SHP77 (cell line): ENCODE measurements at regions not wholly inside any gene's neighbourhood (a gene's known extent, or its start where the extent isn't known, plus 50 kb on each side); places are given as distances from the start of the nearest gene placed in this dataset.
"Not testable (repeated sequence)": the region's sequence is repeated elsewhere in the genome, so short reads cannot be mapped to it uniquely, and the experiment has no call there.

ENCODE experiments used
- DNase-seq, 2 experiments: peaks; one replicate each; lab custom pipeline; 2025; lab: John Stamatoyannopoulos, UW

DNA sequence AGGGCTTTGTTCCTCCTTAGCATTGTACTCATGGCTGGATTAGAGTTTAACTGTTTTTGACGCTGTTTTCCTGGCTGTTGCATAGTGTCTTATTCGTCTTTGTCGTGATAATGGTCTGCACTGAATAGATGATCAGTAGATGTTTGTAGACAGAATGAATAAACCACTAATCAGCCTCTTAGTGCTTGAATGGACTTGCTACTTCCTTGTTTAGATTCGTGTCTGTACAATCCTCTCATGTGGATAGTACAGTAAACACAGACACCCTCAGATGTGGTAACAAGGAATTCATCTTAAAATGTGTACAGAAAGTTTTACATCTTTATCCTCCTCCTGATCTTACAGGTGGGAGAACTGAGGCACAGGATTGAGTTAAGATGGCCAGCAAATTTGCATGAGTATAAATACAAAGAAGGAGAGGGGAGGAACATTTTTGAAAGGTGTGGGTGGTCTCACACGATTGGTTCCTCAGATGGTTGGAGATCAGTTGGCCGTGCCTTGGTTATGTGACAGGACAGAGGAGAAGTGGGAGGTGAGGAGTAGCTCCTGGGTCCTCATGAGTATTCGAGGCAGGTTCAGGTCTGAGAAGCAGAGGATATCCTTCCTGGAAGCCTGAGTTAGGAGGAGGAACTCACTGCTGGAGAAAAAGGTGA is 196.0 kb downstream of the KLRB1 start:
- not testable (repeated sequence) for DNase-seq

DNA sequence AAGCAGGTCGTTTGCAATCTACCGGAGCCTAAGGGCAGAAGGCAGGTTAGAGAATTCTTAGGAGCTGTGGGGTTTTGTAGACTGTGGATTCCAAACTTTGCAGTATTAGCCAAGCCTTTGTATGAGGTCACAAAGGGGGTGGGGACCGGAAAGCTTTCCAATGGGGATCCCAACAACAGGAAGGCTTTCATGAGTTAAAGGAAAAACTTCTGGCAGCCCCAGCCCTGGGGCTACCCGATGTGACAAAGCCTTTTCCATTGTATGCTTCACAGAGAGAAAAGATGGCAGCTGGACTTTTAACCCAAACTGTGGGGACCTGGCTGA is 199.2 kb upstream of the PZP start:
- DNase-seq: not testable (repeated sequence)

- DNase-seq: no peak
Measured at GRCh38 chr12:9406564-9407424, 198.6 kb upstream of the PZP start.

GRCh38 chr12:9405886-9406563 is 197.8 kb upstream of the PZP start:
- DNase-seq: no peak

GRCh38 chr12:9404469-9405260 is 196.5 kb upstream of the PZP start:
- DNase-seq: no peak

DNA sequence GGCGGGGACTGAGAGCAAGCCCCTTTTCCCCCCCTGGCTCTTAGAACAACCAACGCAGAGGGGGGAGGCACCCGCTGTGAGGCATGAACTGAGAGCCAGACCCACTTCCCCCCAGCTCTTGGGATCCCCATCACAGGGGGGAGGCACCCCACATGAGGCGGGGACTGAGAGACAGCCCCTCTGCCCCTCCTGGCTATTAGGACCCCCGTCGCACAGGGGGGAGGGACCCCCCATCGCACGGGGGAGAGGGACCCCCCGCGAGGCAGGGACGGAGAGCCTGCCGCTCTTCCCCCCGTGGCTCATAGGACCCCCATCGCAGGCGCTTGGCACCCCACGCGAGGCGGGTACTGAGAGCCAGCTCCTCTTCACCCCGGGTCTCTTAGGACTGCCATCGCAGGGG is 195.8 kb upstream of the PZP start:
- DNase-seq: no peak

DNA sequence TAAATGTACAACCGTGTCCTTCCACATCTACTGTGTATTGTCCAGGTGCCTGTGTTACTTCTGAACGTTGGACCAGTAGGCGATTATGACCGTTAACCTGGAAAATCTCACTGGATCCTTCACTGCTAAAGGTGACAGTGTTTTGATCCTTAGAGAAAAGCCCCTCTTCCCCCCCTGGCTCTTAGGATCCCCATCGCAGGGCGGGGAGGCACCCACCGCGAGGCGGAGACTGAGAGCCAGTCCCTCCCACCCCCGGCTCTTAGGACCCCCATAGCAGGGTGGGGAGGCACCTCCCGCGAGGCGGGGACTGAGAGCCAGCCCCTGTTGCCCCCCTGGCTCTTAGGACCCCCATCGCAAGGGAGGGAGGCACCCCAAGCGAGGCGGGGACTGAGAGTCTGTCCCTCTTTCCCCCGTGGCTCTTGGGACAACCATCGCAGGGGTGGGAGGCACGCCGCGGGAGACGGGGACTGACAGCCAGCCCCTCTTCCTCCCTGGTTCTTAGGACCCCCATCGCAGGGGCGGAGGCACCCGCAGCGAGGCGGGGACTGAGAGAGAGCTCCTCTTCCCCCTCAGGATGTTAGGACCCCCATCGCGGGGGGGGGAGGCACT is 194.3 kb upstream of the PZP start:
- DNase-seq: not testable (repeated sequence)

DNA sequence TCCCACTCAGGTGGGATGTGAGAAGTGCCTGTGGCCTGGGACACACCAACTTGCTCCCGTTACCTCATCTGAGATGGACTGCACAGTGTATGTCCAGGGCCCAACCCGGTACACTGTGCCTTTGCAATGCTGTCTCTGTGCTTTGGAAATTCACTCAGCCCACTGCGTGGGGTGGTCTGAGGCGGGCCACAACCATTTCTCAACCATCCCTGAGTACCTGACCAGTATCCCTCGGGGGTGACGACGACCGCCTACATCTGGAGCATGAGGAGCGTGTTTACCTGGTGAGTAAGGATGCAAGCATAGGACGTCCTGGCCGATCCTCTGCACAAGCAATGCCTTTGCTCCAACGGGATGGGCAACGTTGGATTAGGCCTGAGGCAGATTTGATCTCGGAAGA is 188.2 kb upstream of the PZP start:
- DNase-seq: not testable (repeated sequence)

GRCh38 chr12:9395220-9395619 is 187.0 kb upstream of the PZP start:
- not testable (repeated sequence) for DNase-seq

DNA sequence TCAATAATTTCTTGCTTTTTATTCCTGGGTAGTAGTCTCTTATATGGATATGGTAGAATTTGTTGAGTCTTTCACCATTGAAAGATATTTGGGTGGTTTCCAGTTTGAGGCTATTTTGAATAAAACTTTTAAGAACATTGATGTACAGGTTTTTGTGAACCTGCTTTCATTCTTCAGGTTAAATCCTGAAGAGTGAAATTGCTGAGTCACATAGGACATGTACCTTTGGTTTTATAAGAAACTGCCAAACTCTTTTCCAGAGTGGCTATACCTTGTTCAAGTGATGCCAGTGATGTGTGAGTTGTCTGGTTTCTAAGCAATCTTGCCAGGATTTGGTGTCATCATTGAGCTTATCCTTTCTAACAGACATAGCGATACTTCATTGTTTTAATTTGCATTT is 184.6 kb upstream of the PZP start:
- no peak for DNase-seq

DNA sequence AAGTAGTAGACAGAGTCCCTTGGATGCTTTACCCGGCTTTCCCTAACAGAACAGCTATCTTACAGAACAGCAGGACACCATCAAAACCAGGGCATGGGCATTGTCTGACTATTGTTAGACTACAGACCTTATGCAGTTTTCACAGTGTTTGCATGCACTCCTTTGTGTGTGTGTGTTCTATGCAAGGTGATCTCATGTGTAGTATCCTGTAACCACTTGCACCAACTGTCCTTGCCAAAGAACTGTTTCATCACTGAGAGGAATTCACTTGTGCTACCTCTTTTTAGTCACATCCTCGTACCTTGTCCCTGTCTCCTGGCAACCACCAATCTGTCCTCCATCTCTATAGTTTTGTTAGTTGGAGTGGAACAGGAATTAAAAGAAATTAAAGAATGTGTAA is 183.6 kb upstream of the PZP start:
- DNase-seq: no peak

GRCh38 chr12:9390761-9391160 is 182.6 kb upstream of the PZP start:
- DNase-seq: no peak

DNA sequence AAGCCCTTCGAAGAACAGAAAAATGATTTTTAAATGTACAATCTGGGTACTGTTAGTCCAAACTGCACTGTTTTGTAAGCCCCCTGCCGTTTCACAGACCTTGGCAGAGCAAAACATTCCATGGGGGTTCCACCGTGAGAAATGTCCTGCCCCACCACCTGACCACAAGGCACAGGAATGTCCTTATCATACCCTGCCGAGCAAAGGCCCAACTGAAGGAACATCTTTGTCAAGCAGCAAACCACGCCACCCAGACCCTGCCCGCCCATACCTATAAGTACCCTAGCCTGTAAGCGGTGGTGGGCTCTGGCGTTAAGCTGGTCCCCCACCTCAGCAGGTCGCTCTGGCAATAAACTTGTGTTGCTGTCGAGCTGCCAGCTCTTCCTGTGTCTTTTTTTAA is 181.6 kb upstream of the PZP start:
- no peak for DNase-seq

- DNase-seq: no peak
Measured at GRCh38 chr12:9388379-9388778, 180.2 kb upstream of the PZP start.

GRCh38 chr12:9387450-9387849 is 179.3 kb upstream of the PZP start:
- no peak for DNase-seq

DNA sequence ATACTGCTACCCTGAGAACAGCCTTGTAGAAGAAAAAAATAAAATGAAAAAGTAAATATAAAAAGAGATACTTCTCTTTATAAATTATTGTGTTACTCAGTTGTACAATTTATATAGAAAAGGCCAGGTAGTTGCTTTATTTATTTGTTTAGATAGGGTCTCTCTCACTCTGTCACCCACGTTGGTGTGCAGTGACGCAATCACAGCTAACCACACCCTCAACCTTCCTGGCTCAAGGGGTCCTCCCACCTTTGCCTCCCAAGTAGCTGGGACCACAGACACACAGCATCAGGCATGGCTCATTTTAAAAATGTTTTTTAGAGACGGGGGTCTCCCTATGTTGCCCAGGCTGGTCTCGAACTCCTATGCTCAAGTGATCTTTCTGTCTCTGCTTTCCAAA is 175.4 kb upstream of the PZP start:
- DNase-seq: no peak

GRCh38 chr12:9381619-9382018 is 173.4 kb upstream of the PZP start:
- no peak for DNase-seq

- DNase-seq: no peak
Measured at GRCh38 chr12:9380650-9381049, 172.5 kb upstream of the PZP start.

GRCh38 chr12:9379023-9379742 is 171.0 kb upstream of the PZP start:
- no peak for DNase-seq

GRCh38 chr12:9378430-9378835 is 170.2 kb upstream of the PZP start:
- DNase-seq: peak in 1 of 2 experiments; percentile 30

DNA sequence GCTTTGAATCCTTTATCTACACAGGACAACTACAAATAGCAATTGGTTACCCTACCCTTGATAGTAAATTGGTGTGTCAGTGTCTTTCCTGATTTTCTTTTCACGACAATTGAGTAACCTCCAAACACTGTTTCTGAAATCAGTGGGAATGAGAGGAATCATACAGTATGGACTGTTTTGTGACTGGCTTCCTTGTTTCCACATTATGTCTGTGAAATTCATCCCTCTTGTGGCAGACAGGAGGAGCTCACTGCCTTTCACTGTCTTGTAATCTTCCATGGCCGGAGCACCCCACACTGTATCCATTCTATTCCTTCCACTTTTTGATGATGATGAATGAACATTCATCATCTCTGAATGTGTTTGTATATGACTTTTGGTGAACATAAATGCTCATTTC is 164.0 kb upstream of the PZP start:
- DNase-seq: no peak
